Panc1 (cell line): ENCODE measurements at regions not wholly inside any gene's neighbourhood (a gene's known extent, or its start where the extent isn't known, plus 50 kb on each side); places are given as distances from the start of the nearest gene placed in this dataset.

Source experiments
- TF ChIP-seq, protein P1 (sequence below): fragments of 450-650 bp; IDR thresholded peaks from 2 replicates; pipeline ENCODE4 v1.5.1; 2017; ENCODE audit warnings: mild to moderate bottlenecking
- TF ChIP-seq, protein P2 (sequence below), 2 experiments: IDR thresholded peaks; 2 replicates each; pipeline ENCODE4 v1.6.1; 2011 to 2012; ENCODE audit warnings: low read depth in 2 of 2, control low read depth in 1 of 2, low read length in 1 of 2, mild to moderate bottlenecking in 1 of 2, moderate library complexity in 1 of 2; ENCODE audit not compliant: insufficient read depth in 1 of 2

DNA sequence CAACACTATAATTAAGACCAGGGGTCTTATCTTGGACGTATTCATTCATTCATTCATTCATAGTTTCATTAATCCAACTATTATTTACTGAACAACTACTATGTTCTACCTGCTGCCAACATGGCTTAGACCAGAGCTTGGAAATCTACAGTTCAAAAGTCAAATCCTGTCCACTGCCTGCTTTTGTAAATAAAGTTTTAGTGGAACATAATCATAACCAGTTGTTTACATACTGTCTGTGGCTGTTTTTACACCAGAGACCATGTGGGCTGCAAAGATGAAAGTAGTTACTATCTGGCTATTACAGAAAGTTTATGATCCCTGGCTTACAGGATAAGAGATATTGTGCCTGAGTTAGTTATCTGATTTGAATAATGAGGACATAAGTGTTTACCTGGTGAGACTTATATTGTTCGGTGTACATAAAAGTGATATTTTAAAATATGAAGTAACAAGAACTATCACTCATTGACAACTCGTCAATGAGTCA is 567.7 kb downstream of the TFAP2B start:
- TF ChIP-seq, protein P1, sequence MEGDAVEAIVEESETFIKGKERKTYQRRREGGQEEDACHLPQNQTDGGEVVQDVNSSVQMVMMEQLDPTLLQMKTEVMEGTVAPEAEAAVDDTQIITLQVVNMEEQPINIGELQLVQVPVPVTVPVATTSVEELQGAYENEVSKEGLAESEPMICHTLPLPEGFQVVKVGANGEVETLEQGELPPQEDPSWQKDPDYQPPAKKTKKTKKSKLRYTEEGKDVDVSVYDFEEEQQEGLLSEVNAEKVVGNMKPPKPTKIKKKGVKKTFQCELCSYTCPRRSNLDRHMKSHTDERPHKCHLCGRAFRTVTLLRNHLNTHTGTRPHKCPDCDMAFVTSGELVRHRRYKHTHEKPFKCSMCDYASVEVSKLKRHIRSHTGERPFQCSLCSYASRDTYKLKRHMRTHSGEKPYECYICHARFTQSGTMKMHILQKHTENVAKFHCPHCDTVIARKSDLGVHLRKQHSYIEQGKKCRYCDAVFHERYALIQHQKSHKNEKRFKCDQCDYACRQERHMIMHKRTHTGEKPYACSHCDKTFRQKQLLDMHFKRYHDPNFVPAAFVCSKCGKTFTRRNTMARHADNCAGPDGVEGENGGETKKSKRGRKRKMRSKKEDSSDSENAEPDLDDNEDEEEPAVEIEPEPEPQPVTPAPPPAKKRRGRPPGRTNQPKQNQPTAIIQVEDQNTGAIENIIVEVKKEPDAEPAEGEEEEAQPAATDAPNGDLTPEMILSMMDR = no peak
- TF ChIP-seq, protein P2, sequence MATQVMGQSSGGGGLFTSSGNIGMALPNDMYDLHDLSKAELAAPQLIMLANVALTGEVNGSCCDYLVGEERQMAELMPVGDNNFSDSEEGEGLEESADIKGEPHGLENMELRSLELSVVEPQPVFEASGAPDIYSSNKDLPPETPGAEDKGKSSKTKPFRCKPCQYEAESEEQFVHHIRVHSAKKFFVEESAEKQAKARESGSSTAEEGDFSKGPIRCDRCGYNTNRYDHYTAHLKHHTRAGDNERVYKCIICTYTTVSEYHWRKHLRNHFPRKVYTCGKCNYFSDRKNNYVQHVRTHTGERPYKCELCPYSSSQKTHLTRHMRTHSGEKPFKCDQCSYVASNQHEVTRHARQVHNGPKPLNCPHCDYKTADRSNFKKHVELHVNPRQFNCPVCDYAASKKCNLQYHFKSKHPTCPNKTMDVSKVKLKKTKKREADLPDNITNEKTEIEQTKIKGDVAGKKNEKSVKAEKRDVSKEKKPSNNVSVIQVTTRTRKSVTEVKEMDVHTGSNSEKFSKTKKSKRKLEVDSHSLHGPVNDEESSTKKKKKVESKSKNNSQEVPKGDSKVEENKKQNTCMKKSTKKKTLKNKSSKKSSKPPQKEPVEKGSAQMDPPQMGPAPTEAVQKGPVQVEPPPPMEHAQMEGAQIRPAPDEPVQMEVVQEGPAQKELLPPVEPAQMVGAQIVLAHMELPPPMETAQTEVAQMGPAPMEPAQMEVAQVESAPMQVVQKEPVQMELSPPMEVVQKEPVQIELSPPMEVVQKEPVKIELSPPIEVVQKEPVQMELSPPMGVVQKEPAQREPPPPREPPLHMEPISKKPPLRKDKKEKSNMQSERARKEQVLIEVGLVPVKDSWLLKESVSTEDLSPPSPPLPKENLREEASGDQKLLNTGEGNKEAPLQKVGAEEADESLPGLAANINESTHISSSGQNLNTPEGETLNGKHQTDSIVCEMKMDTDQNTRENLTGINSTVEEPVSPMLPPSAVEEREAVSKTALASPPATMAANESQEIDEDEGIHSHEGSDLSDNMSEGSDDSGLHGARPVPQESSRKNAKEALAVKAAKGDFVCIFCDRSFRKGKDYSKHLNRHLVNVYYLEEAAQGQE (IDR thresholded peaks at IDR 0.05; ENCODE audit: insufficient read depth in 1 of 2, low read depth in 2 of 2, low read length in 1 of 2) = no peak
